Activated CD4-positive, CD25-positive, alpha-beta regulatory T cell treated with anti-CD3 and anti-CD28 coated beads, Interleukin-2, amount 50 U/mL, for 24 hours (primary cell): ENCODE measurements at regions not wholly inside any gene's neighbourhood (a gene's known extent, or its start where the extent isn't known, plus 50 kb on each side); places are given as distances from the start of the nearest gene placed in this dataset.

Experiments used
- ATAC-seq, 2 donors: fragments of 150-1000 bp; cut with Tn5 transposase; one replicate each; pipeline ENCODE4 v1.10.0; 2021; ENCODE audit warnings: mild to moderate bottlenecking in 1 of 2, moderate library complexity in 1 of 2

DNA sequence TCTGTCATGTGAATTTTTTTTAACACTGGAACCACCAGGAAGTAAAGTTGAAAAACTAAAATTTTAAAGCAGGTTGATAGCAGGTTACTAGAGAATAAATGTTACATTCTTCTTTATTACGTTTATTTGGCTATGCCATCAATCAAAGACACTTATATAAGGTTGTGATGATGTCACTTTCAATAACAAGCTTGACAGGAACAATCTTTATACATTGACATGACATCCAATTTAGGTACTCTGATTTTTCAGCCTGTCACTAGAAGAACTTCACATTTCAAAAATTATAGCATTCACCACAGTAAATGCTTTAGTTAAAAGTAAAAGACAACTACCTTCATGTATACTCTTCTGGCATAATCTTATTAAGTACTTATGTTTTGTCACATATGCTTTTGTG, 696.8 kb upstream of the NCAM2 start:
- no peak for ATAC-seq

DNA sequence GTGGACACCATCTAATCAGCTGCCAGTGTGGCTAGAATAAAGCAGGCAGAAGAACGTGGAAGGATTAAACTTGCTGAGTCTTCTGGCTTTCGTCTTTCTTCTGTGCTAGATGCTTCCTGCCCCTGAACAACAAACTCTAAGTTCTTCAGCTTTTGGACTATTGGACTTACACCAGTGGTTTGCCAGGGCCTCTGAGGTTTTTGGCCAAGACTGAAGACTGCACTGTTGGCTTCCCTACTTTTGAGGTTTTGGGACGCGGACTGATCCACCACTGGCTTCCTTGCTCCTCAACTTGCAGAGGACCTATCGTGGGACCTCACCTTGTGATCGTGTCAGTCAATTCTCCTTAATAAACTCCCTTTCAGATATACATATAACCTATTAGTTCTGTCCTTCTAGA, 696.1 kb upstream of the NCAM2 start:
- ATAC-seq = no peak

DNA sequence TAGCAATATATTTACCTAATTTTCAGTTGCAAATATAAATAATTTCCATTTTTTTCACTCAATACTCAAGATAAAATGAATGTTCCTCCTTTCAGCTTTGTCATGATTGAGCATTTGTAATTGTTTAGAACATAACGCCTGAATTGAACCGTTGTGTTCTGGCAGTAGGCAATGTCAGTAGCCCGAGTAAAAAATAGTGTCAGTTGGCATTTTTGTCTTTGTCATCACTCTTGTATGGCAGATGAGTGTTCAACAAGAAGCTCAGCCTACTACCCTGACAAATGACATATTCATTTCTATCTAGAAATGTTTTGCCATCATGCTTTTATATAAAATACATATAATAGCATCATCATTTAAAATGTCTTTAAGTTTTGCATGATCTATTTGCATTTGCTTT, 691.4 kb upstream of the NCAM2 start:
- no peak for ATAC-seq

DNA sequence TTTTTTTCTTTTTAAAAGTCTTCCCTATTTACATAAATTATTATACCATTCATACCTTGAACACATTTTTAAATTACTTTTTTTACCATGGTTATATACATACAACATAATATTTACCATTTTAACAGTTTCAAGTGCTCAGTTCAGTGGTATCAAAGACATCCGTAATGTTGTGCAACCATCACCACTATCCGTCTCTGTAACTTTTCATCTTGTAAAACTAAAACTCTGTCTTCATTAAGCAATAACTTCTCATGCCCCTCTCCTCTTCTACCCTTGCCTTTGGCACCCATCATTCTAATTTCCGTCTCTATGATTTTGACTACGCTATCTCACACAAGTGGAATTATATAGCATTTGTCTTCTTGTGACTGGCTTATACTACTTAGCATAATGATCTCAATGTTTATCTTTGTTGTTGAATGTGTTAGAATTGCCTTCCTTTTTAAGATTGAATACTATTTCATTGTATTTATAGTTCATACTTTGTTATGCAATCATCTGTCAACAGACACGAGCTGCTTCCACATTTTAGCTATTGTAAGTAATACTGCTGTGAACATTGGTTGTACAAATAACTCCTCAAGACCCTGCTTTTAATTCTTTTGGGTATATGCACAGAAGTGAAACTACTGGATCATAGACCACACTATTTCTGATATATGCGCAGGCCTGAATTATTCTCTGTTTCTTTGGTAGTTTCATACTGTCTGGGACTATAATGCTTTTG, 689.5 kb upstream of the NCAM2 start:
- ATAC-seq = no peak

DNA sequence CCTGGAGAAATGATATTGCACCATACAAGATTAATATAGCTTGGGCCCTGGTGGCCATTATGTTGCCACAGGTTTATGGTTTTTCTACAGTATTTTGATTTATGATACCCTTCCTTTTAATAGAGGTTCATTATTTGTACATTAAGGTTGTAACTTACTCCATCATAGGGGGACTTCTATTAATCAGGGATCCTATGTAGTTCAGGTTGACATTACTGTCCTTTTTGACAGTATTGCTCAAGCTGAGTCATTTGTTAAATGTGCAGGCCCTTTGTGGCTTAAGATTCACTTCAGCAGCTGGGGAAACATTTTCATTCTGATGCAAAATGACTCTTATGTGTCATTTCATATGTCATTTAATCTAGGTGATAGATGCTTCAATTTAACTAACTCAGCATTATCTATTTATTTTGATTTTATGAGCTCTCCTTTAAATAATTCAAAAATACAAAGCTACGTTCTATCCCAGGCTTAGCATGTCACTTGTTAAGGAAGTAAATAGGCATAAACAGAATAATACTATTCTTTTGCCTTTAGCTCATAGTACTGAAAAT, 686.9 kb upstream of the NCAM2 start:
- no peak for ATAC-seq

DNA sequence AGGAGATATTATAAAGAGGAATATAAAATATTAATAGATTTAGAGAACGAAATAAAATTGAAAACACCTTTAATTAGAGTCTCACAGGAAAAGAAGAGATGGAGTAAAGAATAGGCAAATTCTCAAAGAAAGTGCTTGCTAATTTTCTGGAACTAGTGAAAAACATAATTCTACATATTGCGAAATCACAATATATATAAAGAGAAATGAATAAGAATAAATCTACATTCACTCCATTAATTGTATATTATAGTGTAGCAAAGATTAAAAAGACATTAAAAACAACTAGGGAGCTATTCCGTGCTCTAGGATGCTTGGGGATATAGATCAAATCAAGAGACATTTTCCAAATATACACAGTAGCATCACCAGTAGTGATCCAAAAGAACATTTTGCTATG, 685.2 kb upstream of the NCAM2 start:
- ATAC-seq = no peak

DNA sequence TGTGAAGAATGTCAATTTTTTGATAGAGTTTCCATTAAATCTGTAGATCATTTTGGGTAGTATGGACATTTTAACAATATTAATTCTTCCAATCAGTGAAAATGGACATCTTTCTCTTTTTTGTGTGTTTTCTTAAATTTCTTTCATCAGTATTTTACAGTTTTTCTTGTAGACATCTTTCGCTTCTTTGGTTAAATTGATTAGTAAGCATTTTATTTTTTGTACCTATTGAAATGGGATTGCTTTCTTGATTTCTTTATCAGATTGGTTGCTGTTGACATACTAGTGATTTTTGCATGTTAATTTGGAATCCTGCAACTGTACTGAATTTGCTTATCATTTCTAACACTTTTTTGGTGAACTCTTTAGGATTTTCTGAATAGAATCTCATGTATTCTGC, 683.2 kb upstream of the NCAM2 start:
- no peak for ATAC-seq

DNA sequence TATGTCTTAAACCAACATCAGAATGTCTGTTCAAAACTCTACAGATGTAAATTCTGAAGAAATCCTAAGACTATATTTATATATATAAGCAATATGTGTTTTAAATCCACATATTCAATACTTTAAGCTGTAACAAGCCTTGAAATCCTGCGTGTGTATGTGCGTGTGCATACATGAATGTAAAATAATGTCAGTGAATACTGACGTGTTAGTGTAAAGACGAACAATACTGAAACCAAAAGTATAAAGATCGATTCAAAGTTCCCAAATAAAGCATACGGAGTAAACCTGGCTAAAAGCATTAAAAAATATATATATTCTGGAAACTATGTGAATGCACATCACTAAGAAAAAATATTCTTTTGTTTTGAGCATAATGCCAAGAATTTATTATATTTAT, 668.6 kb upstream of the NCAM2 start:
- no peak for ATAC-seq

DNA sequence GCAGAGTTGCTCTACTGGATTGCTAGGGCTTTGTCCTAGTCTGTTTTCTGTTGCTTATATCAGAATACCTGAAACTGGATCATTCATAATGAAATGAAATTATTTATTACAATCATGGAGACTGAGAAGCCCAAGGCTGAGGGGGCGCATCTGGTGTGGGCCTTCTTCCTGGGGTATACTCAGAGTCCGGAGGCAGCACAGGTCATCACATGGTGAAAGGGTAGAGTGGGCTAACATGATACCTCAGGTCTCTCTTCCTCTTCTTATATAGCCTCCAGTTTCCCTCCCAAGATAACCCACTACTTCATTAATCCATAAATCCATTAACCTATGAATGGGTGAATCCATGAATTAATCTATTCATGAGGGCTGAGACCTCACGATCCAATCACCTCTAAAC, 667.6 kb upstream of the NCAM2 start:
- ATAC-seq = no peak

DNA sequence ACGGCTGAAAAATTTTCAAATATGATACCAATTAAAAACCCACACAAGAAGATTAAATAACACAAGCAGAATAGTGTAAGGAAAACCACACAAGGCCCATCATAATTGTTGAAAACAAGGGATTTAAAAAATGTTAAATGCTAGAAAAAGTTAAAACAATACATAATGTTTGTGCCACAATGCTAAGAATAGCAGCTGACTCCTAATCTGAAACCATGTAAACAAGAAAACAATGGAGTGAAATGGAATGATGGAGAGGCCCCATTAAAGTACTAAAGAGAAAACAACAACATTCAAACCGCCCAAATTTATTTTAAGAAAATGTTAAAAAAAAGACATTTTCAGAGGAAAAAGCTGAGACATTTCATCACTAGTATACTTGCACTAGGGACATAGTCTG, 663.6 kb upstream of the NCAM2 start:
- no peak for ATAC-seq

DNA sequence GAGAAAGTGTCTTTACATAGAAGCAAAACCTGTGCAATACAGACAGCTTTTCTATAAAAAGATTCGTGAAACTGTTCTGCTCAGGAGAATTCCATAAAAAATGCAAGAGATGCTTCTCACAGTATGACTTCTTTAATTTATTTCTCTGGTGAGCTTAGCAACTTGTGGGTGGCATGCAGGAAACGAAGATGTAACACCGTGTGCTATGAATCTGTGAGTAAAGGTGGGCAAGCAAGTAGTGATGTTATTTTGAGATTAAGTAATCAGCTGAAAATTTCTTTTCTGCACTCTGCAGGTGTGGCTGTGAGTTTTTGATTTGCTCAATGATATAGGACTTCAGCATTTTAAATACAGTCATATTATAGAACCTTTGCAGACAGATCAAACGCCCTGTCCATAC, 656.8 kb upstream of the NCAM2 start:
- no peak for ATAC-seq

DNA sequence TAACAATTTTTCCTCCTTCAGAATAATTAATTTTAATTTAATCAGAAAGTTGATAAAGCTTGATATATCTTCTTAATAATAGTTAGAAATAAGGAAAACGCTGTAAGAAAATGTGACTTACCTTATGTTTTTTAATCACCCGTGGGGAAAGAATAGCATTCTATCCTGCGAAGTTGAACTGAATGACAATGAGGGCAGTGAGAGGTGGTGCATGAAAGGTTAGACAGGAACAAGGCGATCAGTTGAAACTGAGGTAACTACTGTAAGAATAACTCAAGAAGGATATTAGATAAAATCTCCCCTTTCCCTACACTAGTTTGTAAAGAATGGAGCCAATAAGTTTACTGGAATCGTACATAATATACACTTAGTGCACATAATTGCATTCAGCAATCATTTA, 655.0 kb upstream of the NCAM2 start:
- no peak for ATAC-seq

DNA sequence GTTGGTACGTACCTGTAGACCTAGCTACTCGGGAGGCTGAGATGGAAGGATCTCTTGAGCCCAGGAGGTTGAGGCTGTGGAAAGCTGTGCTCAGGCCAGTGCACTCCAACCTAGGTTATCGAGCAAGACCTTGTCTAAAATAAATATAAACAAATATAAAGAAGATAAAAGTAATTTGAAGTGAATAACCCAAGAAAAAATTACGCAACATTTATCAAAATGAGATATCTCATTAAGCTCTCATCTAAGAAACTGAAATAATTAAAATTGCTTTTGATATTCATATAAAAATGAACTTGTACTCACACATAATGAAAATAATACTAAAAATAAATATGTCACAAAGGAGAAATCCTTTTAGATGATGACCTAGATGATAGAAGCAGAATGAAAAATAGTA, 647.1 kb upstream of the NCAM2 start:
- no peak for ATAC-seq

DNA sequence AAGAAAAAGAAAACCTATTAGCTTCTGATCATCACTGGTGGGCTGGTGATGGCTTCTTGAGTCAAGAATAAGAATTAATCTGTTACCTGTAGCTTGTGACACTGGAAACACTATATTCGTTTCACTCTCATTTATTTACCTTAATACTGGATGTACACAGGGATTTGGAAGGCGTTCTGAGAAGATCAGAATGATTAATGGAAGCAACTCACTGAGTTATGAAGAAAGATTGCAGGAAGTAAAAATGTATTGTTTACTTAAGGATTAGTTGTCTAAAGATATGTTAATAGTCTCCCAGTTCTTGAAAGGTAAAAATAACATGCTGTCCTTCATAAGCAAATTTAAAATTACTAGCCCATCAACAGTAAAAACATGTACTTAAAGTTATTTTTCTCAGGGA, 644.9 kb upstream of the NCAM2 start:
- ATAC-seq = no peak

DNA sequence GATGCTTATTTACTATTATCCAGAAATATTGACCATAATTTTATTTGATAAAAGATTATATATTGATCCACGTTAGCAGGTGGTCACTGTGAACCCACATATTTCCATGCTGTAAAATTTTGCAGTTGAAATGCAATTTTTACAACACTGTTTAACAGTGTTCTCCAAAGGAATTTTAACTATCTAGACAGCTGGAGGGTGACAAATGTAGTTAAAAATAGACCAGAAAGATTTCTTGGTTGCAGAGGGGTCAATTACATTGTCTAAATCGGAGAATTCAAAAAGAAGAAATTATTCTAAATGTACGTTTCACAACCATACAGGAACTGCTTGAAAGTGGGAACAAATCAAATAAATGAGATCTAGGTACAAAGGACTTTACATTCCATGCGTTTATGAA, 625.2 kb upstream of the NCAM2 start:
- ATAC-seq = no peak

DNA sequence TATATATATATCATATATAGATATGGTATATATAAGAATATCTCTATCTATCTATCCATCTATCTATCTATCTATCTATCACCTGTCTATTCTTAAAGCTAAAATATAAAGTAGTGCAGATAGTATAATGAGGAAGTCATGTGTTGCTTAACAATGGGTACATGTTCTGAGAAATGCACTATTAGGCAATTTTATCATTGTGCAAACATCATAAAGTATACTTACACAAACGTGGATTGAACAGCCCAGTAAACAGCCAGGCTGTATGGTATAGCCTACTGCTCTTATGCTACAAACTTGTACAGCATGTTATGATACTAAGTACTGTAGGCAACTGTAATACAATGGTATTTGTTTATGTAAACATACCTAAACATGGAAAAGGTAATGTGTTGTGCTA, 621.0 kb upstream of the NCAM2 start:
- ATAC-seq = no peak

DNA sequence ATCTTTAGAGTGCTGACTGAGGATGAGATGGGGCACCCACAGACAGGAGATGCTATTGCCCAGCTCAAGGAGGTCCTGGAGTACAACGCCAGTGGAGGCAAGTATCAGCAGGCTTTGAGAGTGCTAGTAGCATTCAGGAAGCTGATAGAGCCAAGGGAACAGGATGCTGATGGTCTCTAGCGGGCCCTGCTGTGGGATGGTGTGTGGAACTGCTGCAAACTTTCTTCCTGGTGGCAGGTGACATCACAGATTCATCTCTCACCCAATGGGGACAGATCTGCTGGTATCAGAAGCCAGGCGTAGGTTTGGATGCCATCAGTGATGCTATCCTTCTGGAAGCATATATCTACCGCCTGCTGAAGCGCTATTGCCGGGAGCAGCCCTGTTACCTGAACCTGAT, 609.8 kb upstream of the NCAM2 start:
- ATAC-seq = no peak

DNA sequence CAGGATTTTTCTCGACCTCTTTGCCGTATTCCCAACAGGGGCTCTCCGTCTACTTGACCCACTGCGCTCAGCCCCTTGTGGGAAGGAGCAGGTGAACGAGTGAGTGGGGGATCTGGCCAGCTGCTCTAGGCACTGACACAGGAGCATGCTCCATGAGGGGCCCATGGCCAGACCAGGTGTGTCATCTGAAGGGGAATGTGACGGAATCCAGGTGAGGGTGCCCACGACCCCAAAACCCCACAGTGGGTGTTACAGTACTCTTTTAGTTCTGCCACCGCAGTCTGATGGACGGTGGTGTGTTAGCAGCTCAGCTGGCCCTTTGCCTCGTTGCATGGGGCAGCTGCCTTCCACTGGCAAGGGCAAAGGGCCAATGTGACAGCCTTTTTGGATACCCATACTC, 601.4 kb upstream of the NCAM2 start:
- ATAC-seq = no peak

DNA sequence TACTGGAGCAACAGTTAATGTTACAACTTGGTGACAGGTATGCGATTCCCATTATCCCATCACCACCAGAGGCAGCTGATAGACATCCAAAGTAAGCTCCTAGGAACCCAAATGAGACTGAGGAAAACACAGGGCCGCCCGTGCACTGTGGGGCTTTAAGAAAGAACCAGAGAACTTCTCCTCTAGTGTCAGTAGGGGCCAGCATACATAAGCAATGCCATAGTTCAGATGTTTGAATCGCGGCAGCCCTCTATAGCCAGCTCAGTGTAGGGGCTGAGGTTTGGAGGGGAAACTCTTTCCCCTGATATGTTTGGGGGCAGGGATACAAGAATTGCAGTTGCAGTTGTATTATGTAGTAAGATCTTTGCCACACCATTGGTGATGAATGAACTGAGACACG, 593.3 kb upstream of the NCAM2 start:
- no peak for ATAC-seq

DNA sequence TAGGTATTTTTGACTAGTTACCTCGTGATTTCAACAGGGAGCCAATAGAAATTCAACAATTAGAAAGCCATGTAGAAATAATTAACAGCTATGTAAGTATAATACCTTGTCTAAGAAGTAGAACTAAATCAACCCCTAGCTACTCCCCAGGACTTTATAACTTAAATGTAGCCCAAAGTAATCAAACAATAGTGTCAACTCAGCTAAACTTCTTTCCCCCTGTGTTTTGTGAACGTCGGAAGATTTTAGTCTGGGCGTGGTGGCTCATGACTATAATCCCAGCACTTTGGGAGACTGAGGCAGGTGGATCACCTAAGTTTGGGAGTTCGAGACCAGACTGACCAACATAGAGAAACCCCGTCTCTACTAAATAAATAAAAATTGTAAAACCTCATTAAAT, 579.9 kb upstream of the NCAM2 start:
- ATAC-seq = no peak

DNA sequence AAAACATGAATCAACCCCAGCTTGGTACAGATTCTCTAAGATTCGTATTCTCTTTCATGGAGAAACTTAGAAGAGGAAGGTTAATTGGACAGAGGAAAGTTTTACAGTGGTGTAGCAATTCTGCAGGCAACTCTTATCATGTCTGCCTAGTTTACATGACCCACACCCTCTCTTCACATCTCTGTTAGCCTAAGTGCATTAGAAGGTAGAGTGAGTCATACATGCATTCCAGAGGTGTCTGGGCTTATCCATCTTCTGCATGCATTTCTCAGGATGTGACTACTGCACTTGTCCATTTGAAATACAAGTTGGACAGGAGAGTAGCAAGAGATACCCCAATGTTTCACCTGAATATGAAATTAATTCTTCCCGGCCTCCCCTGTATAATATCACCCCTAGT, 578.4 kb upstream of the NCAM2 start:
- ATAC-seq = no peak

DNA sequence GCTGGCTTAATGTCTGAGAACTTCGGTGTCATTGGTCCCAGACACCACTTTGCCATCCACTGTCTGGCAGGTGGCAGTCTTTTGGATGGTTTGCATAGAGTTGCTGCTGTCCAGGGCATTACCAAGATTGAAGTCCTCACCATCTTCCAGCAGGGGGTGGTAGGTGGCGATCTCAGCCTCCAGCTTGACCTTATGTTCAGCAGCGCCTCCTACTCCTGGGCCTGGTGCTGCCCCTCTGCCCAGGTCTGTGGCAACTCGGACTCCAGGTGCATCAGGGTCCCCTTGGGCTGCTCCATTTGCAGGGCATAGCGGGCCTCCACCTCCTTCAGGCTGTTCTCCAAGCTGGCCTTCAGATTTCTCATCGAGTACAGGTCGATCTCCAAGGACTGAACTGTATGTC, 573.3 kb upstream of the NCAM2 start:
- no peak for ATAC-seq

DNA sequence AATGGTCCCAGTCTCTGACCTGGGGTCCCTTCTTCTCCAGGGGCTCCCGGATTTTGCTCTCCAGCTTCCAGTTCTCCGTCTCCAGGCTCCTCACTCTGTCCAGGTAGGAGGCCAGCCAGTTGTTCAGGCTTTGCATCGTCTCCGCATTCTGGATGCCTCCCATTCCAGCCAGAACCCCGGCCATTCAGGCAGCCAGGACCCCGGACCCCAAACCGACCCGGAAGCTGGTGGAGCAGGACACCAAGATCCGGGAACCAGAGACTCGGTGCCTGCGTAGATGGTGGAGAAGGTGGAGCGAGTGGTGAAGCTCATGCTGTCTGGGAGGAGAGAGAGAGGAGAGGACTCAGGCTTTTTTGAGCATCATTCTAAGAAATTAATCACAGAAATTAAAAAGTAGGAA, 572.4 kb upstream of the NCAM2 start:
- ATAC-seq = no peak

DNA sequence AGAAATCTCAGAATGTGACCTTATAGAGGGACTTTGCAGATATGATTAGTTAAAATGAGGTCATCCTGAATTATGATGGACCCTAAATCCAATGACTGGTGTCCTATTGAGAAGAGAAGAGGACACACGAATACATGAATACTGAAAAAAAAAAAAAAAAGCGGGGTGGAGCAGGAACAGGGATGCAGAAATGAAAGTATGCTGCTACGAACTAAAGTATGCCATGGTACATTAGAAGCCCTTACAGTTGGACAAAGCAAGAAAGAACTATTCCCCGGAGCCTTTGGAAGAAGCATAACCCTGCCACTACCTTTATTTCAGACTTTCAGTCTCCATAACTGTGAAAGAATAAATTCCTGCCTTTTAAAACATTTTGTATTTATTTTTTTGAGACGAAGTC, 557.9 kb upstream of the NCAM2 start:
- no peak for ATAC-seq

DNA sequence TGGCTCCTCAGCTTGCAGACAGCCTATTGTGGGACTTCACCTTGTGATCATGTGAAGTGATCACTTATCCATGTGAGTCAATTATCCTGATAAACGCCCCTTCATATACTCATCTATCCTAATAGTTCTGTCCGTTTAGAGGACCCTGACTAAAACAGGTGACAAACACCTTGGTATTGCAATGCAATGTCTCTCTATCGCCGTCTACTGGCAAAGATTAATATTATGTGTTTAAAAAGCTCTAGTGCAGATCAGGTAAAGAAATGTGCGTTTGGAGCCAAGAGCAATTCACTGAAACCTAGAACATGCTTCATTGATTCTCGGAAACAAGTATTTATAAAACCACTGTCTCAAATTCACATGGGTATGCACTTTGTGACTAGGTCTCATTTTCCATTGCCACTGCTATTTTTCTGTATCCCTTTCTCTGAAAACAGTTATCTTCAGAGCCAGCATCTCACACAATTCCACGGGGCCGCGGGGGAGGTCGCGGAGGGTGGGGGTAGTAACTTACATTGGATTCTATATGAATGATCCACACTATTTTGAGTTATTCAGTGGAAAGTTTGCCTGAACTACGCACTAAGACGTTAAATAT, 554.6 kb upstream of the NCAM2 start:
- ATAC-seq = no peak
